SU-DHL-6 (cell line): ENCODE measurements at regions not wholly inside any gene's neighbourhood (a gene's known extent, or its start where the extent isn't known, plus 50 kb on each side); places are given as distances from the start of the nearest gene placed in this dataset.

Experiments used
- EZH2phosphoT487 ChIP-seq: fragments of 200-600 bp; sonication (generic), shearing (Covaris generic); conservative IDR thresholded peaks from 2 replicates; pipeline ENCODE4 v1.6.1; 2018; ENCODE audit warnings: mild to moderate bottlenecking, antibody characterized with exemption, low read length, moderate library complexity, mixed read lengths
- TF ChIP-seq, protein P1 (sequence below): fragments of 200-600 bp; sonication (generic); IDR thresholded peaks from one replicate; pipeline ENCODE4 v1.5.1; 2017; ENCODE audit warnings: antibody characterized with exemption, mild to moderate bottlenecking, low read length, moderate library complexity; ENCODE audit not compliant: insufficient read depth, poor library complexity, severe bottlenecking

- TF ChIP-seq, protein P1, sequence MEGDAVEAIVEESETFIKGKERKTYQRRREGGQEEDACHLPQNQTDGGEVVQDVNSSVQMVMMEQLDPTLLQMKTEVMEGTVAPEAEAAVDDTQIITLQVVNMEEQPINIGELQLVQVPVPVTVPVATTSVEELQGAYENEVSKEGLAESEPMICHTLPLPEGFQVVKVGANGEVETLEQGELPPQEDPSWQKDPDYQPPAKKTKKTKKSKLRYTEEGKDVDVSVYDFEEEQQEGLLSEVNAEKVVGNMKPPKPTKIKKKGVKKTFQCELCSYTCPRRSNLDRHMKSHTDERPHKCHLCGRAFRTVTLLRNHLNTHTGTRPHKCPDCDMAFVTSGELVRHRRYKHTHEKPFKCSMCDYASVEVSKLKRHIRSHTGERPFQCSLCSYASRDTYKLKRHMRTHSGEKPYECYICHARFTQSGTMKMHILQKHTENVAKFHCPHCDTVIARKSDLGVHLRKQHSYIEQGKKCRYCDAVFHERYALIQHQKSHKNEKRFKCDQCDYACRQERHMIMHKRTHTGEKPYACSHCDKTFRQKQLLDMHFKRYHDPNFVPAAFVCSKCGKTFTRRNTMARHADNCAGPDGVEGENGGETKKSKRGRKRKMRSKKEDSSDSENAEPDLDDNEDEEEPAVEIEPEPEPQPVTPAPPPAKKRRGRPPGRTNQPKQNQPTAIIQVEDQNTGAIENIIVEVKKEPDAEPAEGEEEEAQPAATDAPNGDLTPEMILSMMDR = no peak
- TF ChIP-seq EZH2phosphoT487 = no peak
Measured at GRCh38 chr2:122323927-122324326, 568.5 kb downstream of the TSN start.
